ENCODE measurements at regions not wholly inside any gene's neighbourhood (a gene's known extent, or its start where the extent isn't known, plus 50 kb on each side); places are given as distances from the start of the nearest gene placed in this dataset.

GRCh38 chr9:105131981-105132380 lies 112.5 kb upstream of the SLC44A1 start:
- no peak for ATAC-seq
- H3F3A ChIP-seq (replicated peaks; ENCODE audit: low read depth): no peaks in the 10 kb centered on the region
- H3K79me2 ChIP-seq (replicated peaks; ENCODE audit: insufficient read depth): no peaks in the 10 kb centered on the region
- H3K4me1 Mint-ChIP-seq: peaks cover 6% of the 10 kb centered on the region
- no peaks in the 10 kb centered on the region for H4K20me1 ChIP-seq (replicated peaks; ENCODE audit: insufficient read depth)
- H3K9me2 ChIP-seq (ENCODE audit: insufficient read depth): peaks cover 9% of the 10 kb centered on the region; the same call in 1 of the 2 replicates
- H2AFZ ChIP-seq: no peak overlapping the region
- H3K36me3 ChIP-seq (ENCODE audit: insufficient read depth): no peaks in the 10 kb centered on the region
- TF ChIP-seq CTCF (conservative IDR thresholded peaks at IDR 0.05; ENCODE audit: low read depth in 2 of 2): no peak
- TF ChIP-seq STAT1 (IDR thresholded peaks at IDR 0.05; ENCODE audit: unreplicated experiment): no peak
- no peak for TF ChIP-seq NANOG (IDR thresholded peaks at IDR 0.05; ENCODE audit: borderline replicate concordance)
- no peak for TF ChIP-seq REST (IDR thresholded peaks at IDR 0.05; ENCODE audit: unreplicated experiment)
- no peak for TF ChIP-seq EZH2phosphoT487 (IDR thresholded peaks at IDR 0.05; ENCODE audit: unreplicated experiment)
- TF ChIP-seq POLR2AphosphoS5 (IDR thresholded peaks at IDR 0.05; ENCODE audit: low read depth): no peak
- TF ChIP-seq ZNF462 (CRISPR knock-in tag; IDR thresholded peaks at IDR 0.05): no peak
- no peak for TF ChIP-seq ZNF331 (CRISPR knock-in tag; IDR thresholded peaks at IDR 0.05; ENCODE audit: low read depth)
- no peak for TF ChIP-seq EZH2 (IDR thresholded peaks at IDR 0.05; ENCODE audit: low read depth, unreplicated experiment)
- no peak for TF ChIP-seq ETS1 (IDR thresholded peaks at IDR 0.05)
- TF ChIP-seq JUNB (IDR thresholded peaks at IDR 0.05; ENCODE audit: unreplicated experiment): no peak
- no peak for TF ChIP-seq CREB1 (CRISPR knock-in tag; IDR thresholded peaks at IDR 0.05; ENCODE audit: low read depth)
- no peak overlapping the region for H3K4me3 ChIP-seq
- H3K4me3 Mint-ChIP-seq: no peak overlapping the region
- H3K27me3 Mint-ChIP-seq (ENCODE audit: insufficient read depth, low read depth, poor library complexity): no peaks in the 10 kb centered on the region
- H3K36me3 Mint-ChIP-seq (ENCODE audit: low read depth): no peaks in the 10 kb centered on the region
- no peak overlapping the region for H3K4me2 ChIP-seq
- no peak overlapping the region for H3K27ac ChIP-seq (ENCODE audit: low read depth)
- no peak overlapping the region for H3K27ac Mint-ChIP-seq
- H3K4me1 ChIP-seq (ENCODE audit: insufficient read depth): 0 out of 2 replicates have a peak, but pooled peaks cover 4% of the 10 kb centered on the region
- H3K27me3 ChIP-seq (ENCODE audit: insufficient read depth): no peaks in the 10 kb centered on the region
- DNase-seq (ENCODE audit: low spot score): no peak
- no peaks in the 10 kb centered on the region for H3K9me3 Mint-ChIP-seq
